CD1c-positive myeloid dendritic cell (primary cell): ENCODE measurements at regions not wholly inside any gene's neighbourhood (a gene's known extent, or its start where the extent isn't known, plus 50 kb on each side); places are given as distances from the start of the nearest gene placed in this dataset.
A peak's percentile ranks its signal among the peaks of the same experiment; 100 is the strongest.

ENCODE experiments used
- DNase-seq: peaks from one replicate; pipeline ENCODE4 v3.0.0-alpha.2; 2016; ENCODE audit errors: extremely low spot score

DNA sequence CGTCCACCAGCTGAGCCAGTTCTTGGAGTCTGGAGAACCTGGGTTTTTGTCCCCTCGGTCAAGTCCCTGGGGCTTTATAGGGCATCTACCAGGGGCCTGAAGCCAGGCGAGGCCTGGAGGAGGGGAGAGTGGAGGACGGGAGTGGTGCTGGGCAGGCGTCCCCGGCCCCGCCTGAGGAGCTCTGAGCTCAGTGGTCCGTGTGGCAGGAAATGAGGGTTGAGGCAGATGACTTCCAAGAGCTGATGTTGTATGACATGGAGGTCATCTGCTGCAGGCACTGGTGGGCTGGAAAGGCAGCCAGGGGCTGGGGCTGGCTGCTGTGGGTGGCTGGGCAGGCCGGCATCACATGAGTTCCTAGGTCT lies 118.5 kb upstream of the HS6ST1 start:
- no peak for DNase-seq

DNA sequence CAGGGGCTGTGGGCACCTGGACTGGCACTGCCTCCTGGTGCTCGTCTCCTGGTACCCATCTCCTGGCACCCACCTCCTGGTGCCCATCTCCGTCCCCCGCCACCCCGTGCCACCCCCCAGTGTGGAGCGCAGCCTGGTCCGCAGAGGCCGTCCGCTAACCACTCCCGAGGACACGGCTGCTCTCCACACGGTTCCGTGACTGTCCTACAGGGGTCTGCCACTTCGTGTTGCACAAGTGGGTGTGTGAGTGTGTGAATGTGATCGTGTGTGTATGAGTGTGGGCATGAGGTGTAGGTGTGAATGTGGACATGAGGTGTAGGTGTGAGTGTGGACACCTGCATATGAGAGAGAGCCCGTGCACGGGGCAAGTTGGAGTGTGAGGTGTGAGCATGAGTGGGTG lies 119.4 kb upstream of the HS6ST1 start:
- no peak for DNase-seq

DNA sequence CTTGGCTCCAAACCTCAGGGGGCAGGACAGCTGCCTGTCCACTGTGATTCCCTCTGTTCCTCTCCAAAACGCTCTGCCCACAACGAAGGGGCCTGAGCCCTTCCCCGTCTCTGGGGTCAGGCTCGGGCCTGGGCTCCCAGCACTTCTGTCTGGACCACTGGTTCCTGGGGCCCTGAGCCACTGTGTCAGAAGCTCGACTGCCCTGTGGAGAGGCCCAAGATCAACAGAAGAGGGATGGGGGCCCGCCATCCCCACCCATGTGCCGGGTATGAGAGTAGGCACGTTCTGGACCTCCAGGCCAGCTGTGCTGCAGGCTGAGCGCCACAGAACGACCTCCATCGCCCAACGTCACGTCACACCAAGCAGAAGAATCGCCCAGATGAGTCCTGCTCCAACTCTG lies 119.9 kb upstream of the HS6ST1 start:
- no peak for DNase-seq

DNA sequence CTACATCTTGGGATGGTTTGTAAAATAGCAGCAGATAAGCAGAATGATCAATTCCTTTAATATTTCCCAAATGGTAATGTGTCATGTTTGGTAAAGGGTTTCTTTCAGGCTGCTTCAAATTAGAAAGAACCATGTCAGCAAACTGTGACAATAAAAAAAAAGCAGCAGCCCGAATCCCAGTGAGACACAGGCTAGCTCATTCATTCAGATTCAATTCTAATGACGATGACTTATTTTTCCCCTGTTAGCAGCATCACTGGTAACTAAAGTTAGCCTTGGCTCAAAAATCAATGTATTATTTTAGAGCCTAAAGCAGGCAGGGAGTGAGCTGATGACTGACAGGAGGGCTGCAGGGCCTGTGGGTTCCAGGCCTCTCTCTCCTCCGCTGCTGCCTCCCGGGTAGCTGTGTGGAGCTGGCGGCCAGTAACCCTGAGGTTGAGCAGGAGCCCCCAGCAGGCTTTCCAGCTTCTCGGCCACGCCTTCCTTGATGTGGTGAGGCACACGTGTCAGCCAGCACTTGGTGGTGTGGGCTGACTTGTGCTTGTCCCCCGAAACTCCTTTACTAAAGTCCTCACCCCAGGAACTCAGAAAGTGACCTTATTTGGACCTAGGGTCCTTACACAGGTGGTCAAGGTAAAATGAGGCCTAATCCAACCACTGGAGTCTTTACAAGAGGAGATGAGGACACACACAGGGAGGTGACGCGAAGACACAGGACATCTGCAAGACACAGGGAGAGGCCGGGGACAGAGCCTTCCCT lies 120.5 kb upstream of the HS6ST1 start:
- no peak for DNase-seq

DNA sequence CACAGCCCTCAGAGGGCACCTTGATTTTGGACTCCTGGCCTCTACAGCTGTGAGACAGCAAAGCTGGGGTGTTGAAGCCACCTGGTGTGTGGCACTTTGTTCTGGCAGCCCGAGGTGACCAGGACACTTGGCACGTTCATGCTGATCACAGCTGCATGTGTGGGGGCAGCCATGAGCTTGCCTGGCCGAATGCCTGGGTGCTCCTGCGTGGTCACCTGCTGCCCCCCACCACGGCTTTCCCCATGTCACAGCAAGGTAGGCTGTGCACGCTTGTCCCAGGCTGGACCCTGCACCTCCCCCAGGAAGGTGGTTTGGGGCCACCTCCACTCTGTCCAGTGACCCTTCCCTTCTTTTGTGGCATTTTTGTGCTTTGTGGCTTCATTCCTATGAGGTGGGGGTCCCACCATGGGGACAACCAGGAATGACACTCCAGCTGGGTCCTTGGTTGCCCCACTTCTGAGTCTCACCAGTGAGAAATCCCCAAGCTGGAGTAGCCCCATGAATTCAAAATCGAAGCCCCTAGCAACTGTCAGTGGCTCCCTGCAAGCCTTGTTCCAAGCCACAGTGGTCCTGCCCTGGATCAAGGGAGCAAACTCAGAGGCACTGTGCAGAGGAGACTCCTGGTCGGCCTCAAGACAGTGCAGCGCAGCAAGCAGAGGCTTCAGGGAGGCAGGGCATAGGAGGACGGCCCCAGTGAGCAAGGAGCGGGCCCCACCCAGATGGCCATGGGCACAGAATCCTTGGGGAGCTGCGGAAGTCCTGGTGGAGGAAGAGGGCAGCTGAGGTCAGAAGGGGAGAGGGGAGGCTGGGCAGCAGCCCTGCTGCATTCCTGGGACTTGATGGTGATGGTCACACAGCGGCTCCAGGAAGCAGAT lies 121.4 kb upstream of the HS6ST1 start:
- no peak for DNase-seq

DNA sequence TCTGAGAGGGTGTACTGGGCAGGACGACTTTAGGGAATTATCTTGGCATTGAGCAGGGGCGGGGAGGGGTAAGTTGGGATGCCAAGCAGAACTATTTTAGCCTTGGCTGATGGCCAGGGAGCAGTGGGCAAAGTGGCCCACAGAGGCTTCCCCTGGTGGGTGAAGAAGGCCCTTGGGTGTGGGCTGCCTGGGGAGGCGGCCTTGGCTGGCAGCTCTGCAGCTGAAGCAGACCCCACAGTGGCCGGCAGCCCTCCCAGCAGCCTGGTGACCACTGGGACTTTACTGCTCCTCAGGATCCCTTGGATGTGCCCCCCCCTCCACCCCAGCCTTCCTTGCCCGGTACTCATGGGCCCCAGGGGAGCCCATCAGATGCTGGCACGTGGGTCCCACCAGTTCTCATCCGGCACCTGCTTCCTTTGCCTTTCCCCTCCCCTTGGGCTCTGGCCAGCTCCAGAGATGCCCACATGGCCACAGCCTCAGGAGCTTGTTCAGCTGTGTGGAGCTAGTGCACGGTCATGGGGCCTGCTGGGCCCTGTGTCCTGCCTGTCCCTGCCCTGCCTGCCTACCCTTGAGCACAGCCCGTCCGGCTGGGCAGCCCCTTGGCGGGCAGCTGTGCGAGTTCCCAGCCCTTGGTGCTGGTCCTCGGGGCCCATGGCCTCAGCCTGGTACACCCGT lies 122.1 kb upstream of the HS6ST1 start:
- DNase-seq, result no peak

DNA sequence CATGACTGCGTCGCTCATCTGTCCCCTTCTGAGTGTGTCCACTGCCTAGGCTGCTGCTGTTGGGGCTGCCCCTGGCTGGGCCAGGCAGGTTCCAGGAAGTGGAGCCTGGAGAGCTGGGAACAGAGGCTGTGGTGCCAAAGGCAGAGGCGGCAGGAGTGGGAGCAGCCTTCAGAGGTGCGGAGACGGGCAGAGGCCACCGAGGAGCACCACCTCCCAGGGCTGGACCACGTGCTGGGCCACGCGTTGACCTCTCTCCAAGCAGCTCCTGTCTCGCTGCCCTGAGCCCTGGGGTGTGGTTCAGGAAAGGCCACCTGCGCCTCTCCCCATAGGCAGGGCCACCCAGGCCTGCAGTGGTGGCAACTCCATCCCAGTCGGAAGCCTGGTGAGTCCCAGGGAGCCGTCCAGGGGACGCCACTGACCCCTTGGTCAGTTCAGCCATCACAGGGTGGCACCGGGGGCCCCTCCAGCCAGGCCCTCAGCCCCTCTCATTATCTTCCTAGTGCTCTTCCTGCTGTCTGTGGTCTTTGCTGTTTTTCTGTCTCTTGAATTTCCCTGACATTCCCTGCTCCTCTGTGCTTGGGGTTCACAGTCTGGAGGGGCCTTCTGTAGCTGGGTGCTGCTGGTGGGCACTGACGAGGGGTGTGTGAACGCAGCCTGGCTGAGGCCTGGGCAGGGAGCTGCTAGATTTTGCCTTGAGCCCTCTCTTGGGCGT lies 122.8 kb upstream of the HS6ST1 start:
- DNase-seq, result no peak

DNA sequence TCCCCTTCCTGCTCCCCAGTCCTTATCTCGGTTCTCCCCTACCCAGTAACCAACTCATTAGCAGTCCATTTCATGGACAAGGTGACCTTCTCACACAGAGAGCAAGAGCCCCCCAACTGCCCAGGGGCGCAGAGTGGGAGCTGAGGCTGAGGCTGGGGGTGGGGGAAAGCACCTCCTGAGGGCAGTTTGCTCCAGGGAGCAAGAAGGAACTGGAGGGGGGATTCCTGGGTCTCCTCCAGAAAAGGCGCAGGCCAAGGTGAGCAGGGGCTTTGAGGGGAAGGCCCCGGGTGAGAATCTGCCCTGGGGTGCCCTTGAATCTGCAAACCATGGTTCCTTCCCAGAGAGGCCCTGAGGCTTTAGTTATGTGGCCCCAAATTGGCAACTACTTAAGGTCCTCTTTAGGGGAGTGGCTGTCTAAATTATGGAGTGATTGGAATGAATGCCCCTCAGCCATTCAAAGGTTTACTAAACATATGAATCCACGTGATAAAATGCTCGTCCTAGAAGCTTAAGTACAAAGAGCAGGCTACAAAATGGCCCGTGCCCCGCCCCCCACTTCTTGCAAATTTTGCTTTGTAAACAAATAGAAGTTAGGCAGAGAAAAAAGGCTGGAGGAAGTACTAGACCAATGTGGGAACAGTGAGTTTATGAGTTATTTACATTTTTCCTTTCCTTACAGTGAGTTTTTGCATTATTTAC lies 123.5 kb upstream of the HS6ST1 start:
- DNase-seq, result peak; percentile 70

DNA sequence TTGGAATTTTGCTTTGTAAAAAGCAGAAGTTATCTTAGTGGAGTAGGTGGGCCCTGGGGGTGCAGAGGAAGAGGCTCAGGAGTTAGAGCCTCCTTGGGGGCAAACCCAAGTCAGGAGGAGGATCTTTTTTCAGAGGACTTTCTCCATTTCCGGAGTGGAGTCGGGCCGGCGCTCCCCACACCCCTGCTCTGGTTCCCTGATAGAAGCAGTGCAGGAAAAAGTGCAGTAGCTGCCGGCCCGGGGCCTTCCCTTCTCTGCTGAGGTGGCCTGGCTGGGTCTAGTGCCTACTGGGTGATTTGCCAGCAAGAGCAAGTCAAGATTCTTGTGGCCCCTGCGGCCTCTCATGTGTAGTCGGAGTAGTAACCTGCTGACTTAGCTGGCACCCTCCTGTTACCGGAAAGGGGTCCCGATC lies 124.2 kb upstream of the HS6ST1 start:
- DNase-seq, result peak; percentile 71

DNA sequence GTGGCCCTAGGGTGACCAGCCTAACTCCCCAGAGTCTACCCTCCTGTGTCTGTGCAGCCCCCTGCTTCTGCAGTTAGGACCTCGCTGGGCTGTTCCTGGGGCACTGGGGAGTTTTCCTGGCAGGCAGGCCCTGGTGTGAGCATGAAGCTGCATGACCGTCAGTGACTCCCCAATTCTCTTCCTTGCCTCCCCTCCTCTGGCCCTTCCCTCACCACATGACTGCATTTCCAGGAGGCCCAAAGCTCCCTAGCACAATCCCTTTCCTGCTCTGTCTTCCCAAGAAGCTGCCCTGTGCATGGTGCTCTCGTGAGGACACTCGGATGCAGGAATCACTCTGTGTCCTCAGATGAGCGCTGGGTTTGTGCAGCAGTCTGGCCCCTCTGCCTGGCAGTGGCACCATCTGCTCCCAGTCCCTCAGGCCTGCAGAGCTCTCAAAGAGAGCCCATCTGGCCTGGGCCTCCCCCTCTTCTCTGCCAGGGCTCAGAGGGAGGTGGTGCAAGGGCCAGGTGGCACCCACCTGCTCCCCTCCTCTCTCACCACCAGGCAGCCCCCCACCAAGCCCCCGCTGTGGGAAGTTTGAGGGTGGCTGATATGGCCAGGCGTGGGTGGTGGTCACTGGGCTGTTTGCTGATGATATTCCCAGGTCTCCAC lies 125.6 kb upstream of the HS6ST1 start:
- DNase-seq, result no peak

DNA sequence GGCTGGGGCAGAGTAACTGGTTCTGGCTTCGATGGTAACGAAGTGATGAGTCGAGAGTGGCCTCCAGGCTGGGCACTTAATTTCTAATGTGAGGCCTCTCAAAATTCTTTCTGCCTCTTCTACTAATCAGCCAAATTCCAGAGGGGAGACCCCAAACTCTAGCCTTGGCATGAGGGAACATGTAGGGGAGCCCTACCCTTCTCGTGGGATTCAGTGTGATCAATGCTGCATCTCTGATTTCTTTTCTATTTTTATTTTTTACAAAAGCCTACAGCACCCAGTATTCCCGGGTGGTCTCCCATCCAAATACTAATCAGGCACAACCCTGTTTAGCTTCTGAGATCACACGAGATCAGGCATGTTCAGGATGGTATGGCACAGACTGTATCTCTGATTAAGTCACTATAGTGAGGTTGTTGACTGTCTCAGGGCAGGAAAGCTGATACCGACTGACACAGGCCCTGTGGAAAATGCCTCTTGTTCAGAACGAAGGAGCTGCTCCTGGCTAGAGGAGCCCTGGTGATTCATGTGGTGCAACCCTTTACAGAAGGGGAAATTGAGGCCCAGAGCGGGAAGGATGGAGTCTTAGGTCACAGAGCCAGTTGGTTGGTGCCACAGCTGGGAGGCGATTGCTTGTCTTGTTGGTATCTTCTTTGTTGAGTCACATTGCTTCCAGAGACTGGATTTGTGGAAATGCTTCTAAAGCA lies 126.3 kb upstream of the HS6ST1 start:
- DNase-seq, result peak; percentile 9

DNA sequence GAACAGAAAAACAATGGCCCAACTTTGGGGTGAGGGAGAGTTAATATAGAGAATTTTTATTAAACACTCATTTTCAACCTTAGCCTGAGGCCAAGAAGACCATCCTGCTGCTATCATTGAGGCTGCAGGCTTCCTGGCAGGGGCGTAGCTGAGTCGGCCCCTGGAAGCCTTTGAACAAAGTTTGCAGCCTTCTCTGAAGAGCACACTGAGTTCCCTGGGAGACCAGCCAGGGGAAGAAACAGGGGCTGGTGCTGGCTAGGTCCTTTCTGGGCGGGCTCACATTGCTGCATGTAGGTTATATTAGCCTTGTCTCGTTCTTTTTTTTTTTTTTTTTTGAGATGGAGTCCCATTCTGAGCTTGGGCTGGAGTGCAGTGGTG lies 126.8 kb upstream of the HS6ST1 start:
- DNase-seq, result no peak

DNA sequence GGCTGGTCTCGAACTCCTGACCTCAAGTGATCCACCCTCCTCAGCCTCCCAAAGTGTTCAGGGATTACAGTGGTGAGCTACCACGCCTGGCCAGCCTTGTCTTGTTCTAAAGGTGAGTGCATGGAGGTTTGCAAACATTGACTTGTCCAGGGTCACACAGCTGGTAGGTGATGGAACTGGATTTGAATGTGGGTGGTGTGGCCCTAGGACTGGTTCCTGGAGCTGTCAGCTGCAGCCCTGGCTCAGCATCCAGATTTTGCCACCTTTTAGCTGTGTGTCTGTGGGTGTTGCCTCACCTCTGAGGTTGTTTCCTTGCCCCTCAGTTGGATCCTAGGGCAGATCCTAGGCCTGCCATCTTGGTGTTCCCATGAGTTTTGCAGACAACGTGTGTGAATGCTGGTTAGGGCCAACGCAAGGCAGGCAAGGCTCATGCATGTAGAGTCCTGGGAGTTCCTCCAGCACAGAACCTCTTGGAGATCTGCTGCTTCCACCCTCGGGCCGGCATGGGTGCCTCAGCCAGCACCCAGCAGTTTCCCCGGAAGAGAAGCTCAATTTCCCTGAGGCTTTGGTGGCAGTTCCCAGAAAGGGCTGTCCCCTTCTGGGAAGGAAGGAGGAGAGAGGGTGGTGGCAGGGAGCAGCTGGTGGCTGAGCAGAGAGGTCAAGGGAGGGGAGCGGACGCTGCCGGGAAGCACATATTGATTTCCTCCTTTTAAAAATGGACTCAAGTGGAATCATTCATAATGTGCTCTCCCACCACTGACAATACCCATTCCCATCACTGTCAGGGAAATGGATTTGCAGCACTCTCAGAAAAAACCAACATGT lies 127.6 kb upstream of the HS6ST1 start:
- no peak for DNase-seq

DNA sequence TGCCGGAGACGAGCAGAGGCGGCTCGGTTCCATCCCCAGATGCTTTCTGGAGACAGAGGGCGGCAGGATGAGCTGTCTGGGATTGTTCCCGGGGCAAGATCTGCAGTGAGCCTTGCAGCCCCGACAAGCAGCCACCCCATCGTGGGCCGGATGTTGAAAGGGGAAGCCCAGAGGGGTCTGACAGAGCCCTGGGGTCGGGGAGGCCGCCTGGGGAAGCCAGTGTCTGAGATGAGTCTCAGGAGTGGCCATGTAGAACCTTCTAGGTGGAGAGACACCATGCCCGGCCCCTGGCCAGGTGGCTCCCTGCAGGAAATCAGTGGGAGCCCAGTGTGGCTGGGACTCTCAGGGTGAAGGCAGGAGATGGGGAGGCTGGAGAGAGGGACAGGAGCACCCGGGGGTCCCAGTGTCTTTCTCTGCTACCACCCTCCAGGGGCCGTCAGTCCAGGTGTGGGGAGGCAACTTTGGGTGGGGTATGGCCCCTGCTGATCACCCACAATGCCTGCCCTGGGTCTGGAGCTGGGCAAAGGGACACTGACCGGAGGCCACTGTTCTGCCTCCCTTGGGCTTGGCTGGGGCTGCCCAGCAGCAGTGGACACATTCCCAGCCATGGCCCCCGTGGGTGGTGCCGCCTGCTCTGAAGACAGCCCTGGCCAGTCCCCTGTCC lies 128.3 kb upstream of the HS6ST1 start:
- DNase-seq, result no peak

DNA sequence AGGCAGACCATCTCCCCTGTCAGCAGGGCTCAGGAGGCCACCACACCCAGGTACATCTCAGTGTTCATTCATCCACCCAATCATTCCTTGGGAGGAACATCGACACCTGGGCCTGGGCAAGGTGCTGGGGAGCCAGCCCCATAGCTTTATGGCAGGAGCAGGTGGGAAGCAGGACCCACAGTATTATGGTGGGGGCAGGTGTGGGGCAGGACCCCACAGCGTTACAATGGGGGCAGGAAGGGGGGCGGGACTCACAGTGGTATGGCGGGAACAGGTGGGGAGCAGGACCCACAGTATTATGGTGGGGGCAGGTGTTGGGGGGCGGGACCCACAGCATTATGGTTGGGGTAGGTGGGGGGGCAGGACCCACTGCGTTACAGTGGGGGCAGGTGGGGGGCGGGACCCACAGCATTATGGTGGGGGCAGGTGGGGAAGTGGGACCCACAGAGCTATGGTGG lies 128.9 kb upstream of the HS6ST1 start:
- DNase-seq, result no peak

DNA sequence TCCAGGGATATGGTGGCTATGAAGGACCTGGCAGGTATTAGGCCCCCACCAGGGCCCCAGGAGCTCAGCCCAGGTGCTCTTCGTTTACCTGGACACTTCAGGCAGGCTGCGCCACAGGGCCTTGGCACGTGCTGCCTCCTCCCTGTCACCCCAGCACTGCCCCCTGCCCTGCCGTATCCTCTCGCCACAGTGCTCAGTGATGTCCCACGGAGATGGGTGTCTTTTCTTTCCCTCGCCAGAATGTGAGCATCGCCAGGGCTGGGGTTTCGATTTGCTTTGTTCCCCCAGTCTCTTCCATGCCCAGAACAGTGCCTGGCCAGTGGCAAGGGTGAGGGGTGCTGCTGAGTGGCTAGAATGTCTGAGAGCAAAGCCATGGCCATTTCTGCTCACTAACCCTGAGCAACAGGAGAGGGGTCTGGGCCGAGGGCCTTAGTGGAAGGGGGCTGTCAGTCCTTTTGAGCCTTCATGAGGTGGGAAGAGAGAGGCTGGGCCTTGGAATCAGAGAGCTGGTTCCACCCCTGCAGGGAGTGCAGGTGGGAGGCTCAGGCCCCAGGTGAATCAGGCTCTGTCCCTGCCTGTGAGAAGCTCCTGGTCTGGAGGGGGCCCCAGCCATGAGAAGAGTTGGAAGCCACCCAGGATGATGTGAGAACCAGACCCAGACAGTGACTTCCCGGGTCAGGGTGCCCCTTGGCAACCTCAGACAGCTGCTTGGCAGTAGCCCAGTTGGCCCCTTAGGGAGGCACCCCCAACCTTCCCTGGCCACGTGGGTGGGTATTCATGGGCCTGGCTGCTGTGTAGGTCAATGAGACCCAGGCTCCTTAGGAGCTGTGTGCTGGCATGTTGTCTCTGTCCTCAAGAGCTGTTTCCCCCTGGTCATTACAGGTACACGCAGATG lies 129.9 kb upstream of the HS6ST1 start:
- no peak for DNase-seq

DNA sequence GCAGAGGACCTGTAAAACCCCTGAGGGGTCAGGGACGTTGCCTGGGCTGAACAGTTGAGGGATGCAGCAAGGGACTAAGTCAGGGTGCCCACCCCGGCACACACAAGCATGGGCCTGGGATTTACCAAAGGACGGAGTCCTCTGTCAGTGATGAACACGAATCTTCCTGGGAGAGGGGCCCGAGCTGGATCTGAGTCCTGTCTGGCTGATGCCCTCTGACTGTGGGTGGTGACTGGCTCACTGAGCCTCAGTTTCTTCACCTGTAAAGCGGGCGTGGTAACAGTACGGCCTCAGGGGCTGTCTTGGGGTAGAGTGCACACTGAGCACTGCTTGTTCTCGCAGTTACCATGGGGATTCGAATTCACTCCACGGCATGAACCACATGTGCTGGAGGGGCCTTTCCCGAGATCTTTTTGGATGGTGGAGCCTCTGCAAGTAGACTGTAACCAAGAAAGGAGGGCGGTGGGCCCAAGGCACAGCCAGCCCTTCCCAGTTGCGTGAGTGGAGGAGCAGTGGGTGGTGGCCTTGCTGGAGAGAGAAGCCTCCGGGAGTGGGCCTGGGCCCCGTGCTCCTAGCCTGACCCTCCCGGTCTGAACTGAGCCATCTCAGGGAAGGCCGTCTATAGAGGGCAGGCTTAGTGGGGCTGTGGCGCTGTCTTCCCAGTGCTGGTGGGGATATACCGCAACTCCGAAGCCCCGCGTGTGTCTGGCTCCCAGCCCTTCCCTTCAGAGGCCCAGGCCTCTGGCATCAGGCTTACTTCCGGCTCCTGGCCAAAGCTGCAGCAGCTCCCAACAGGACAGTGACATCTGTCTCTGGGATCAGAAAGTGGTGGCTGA lies 130.8 kb upstream of the HS6ST1 start:
- no peak for DNase-seq
